ENCODE measurements at regions not wholly inside any gene's neighbourhood (a gene's known extent, or its start where the extent isn't known, plus 50 kb on each side); places are given as distances from the start of the nearest gene placed in this dataset.
"Not testable (repeated sequence)": the region's sequence is repeated elsewhere in the genome, so short reads cannot be mapped to it uniquely, and the experiment has no call there.

DNA sequence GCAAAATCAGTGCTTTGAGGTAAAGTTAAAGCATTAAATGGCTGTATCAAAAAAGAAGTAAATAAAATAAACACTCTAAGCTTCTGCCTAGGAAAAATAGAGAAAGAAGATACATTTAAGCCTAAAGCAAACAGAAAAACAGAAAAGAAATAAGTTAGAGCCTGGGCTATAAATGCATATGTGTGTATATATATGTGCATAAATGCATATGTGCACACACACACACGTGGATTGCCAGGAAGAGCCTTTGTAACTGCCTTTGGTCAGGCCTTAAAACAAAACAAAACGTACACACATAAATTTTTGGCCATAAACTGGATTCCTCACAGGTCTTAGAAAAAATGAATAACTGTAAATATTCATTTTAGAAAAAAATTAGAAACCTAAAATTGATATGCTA is 925.8 kb downstream of the MRPL39 start:
- no peak for DNase-seq

DNA sequence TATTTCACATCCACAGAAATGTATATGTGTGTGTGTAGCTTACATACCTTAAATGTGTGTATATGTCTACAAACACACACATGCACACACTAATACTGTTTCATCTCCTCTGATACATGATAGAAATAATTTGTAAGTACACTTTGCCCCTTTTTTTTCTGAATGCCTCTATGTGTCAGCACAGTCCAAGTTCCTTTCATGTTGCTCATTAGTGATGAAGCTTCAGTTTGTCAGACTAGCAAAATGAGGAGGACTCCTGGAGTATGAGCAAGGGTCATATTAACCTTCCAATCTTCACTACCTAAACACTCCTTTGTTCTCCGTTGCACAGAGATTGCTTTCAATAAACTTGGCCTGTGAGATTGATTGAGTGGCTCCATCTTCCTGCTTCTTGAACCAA is 935.4 kb downstream of the MRPL39 start:
- no peak for DNase-seq

DNA sequence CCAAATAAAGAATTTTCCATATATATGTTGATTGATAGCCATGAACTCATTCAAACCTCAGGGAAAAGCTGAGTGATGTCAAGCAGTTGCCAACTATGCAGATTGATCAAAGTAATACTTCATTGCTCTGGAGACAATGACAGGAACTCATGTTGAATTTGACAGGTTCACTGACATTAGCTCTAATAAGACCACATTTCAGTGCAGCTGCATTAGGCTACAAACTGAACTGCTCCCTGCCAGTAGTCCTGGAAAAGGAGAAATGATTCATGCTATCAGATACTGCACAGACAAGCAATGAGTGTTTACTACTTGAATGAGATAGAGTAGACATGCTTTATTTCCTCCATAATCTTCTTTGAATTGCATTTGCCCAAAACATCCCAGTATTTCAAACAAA is 948.4 kb downstream of the MRPL39 start:
- no peak for DNase-seq

DNA sequence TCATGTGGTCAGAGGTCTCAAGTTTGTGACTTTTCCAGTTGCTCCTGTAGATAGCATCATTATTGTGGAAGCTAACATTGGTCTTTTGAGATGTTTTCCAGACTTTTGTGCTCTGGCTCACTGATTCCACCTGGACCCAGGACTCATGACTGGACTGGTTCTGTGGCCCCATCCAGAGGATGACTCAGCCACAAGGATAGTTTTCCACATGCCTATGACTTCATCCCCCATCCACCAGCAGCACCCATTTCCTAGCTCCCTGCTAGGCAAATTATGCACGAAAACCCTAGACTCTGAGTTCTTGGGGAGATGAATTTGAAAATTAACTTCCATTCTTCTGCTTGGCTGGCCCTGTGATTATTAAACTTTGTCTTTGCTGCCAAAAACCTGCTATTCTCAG is 949.3 kb downstream of the MRPL39 start:
- no peak for DNase-seq

DNA sequence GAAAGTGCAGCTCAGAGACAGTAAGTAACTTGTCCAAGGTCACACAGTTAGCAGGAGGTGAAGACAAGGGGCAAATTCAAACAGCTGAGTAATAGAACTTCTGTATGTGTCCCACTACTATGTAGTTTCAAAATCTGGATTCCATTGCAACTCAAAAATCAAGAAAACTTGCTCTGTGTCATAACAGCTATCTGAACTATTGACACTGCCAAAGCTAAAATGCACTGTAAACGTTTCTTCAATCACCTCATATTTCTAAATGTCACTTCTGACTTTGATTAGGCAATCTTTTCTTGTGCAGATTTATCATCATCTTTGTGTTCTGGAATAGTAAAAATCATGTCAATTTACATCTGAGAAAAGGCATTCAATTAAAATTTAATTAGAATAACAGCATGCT is 957.6 kb downstream of the MRPL39 start:
- DNase-seq, result no peak

DNA sequence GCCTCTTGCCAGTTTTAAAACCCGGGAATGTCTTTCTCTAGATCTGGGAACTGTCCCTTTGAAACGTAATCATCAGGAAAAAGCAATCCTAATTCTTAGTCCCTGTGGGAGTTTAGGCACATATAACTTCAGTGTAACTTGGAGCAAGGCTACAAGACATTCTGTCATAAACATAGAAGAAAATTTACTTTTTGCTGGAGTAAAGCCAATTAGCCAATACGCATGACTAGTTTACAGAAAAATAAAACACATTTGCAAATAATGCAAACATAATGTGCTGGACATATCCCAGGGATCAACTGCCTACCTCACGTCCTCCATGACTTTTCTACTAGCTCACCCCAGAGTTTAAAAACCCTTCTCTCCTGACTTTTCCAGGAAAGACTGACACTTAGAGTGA is 970.6 kb downstream of the MRPL39 start:
- no peak for DNase-seq

DNA sequence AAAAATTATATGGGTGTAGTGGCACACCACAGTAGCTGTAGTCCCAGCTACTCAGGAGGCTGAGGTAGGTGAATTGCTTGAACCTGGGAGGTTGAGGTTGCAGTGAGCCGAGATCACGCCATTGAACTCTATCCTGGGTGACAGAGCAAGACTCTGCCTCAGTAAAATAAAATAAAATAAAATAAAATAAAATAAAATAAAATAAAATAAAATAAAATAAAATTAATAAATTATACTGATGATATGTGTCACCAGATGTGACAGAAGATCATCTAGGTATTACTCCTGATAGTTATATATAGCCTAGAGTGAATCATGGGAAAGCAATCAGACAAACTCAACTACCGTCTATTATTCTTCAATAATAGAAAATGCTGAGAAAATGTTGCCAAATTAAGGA is 972.5 kb downstream of the MRPL39 start:
- no peak for DNase-seq

DNA sequence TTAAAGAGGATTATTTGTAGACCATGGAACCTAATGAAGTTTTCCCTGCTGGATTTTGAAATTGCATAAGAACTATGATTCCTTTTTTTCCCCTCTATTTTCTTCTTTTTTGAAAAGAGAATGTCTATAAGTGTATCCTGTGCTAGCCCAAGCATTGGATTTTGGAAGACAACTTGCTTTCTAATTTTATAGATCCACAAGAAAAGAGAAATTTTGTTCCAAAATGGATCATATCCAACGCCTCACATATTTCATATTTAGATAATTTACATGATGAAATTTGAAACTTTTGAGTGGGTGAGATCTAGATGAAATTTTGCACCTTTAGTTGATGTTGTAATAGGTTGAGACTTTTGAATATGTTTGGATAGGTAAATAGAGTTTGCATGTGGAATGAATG is 978.7 kb downstream of the MRPL39 start:
- DNase-seq, result no peak

DNA sequence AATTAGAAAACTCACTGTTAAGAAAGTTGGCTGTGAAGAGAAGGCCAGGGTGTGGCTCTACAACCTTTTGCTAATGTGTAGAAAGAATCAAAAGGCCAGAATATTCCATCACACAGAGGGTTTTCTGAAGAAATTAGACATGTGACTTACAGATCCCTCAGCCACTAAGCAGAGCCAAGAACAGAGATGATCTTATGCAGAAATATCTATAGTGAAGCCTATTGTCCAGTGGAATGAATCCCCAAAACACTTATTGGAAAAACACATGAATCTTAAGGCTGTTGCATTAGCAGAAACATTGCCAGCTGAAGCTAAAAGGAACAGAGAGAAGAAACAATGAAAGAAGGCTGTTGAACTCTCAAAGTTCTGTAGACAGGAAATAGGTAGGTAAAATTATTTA is 979.2 kb downstream of the MRPL39 start:
- DNase-seq, result no peak

DNA sequence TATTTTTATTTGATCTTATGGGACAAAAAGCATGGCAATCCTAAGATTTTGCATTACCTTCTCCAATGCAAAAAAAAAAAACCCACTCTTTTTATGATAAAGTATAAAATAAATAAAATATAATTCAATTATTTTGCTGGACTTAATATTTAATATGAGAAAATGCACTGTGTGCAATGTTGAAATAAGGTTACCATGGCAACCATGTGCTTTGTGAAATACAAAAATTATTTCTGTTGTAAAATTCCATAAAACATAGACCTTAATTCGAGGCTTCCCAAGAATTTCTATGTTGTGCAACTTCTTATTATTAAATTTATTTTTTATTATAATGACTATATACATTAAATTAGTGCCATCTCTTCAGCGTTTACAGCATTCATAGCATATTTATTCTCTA is 989.5 kb downstream of the MRPL39 start:
- DNase-seq, result no peak

DNA sequence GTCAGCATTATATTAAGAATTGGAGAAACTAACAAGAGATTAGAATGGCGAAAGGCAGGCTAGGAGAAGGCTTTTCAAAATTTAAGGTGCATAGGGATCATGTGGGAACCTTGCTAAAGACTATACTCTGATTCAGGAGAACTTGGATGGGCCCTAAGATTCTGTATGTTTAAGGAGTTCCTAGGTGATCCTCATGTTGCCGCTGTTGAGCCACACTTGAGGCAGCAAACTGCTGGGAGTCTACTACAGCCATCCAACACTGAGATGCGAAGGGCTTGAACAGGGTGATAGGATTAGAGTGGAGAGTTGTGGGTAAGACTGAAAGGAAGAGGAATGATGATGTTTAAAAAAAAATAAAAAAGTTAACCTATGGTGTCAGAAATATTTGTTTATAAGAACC is 1013.2 kb downstream of the MRPL39 start:
- no peak for DNase-seq

DNA sequence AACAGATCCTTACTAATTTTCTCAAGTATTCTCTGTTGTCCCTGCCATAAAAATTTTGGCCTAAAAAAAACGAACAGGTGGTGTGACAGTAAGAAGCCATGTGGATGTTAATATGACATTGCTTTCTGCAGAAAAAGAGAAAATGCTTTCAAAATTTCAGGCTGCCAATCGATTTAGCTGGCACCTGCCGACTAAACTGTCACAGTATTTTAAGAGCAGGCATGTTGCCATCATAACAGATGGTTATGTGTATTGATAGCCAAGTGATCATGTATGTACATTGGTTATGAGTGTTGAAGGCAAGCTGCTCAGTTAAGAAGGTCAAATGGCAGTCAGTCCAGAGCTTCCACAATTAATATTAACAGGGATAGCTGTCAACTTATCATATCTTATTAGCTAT is 1017.0 kb downstream of the MRPL39 start:
- no peak for DNase-seq

DNA sequence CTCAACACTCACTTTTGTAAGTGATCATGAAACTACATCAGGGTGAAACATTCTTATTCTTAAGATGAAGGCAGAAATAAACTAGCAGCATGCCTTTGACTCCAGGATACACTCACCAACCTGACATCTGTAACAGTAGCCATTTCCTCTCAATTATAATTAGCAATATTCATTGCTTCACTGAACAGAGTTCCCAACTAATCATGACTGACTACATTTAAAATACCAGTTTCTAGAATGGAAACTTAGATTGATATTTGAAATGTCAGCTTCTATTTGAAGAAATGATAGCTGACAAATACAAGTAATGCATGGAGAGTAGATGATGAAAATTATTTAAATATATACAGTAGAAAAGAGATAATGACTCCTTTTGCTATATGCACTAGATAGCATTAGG is 1023.8 kb downstream of the MRPL39 start:
- DNase-seq, result no peak

DNA sequence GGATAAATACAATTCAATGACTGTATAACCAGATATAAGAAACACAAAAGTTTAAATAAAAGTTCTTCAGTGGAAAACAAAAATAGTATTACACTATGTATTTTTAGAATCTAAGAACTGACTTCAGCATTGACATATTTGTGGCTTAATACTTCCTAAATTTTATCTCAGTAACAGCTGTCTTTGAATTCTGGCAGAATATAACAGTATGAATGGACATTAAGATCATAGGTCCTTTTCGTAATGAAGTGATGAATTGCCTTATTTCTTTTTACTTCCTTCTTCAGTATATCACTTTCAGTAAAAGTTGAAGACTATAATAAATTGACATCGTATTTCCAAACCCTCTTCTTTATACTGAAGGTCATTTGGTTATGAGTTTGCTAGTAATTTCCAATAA is 1030.0 kb downstream of the MRPL39 start:
- DNase-seq, result no peak

DNA sequence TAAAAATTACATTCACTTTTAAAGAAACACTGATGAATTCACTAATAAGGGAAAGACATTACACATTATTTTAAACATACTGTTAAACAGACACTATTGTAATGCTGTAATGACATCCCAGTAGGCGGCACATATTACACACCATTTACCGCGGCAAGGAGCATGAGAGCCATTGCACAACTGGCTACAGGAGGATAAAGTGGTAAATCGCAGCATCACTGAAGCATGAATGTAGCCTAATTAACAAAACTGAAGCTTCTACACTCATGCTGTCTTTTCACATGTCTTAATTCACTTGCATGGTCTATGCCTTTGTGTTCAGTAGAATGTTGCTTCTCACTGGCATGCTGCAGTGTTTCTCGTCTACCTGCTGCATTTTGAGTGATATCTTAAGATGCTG is 1046.0 kb downstream of the MRPL39 start:
- no peak for DNase-seq

DNA sequence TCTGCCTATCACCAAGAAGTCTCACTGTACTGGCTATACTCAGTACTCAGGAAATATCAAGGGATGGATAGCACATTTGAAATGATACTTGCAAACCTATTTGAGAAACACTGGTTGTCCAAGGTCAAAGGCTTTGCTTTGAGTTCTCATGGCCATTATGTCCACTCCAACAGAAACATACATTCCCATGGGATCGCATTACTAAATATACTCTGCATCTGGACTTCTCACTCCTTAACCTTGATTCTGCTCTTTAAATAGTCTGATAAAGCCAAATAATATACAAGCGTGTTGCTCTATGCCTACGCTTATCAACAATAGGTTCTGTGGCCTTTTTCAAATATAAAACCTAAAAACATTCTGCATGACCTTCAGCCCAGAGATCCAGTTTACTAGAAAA is 1054.8 kb downstream of the MRPL39 start:
- no peak for DNase-seq

DNA sequence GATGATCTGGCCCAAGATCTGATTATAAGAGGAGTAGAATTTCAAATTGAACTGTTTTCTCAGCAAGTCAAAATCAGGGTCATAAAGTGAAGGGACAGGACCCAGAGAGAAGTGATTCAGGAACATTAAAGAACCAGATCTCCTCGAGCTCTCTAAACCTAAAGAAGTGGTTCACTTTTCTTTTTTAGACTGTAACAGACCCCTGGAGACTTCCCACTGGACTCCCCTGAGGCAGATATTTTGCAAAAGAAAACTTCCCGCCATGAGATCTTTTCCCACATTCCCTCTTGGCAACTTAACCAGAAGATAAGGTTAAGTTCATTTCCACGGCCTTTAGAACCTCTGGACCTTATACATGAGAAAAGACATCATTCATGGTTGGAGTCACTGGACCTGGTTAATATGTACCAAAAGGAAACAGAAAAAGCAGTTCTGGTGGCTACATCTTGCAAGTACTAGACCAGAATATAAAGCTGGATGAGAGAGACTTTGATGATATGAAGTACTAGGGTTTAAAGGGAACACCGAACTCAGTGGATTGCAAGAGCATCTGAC is 1061.4 kb downstream of the MRPL39 start:
- DNase-seq, result no peak

DNA sequence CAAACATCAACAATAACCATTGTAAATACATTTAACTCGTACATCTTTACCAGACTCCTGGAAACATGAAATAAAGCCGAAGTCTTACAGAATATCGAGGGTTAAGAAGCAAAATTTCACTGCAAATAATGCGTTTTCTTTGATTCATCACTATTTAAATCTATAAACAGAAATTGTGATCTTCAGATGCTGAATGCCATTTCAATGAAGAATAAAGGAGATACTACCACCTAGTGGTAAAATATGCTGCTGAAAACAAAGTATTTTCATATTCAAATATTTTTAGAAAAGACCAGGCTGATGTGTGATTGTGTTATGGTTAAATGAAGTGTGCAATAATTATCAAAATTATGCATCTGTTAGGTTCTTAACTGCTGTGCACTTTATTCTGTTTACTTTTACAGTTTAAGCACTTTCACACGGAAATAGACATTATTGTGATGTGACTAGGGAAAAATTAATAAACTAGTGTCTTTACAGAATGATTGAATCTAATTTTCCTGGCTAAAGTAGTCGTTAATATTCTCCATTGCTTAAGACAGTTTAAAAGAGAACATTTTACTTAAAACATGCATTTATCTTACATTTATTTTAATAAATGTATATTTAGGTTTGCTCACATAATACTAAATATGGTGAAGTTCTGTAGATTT is 1093.1 kb downstream of the MRPL39 start:
- no peak for DNase-seq

DNA sequence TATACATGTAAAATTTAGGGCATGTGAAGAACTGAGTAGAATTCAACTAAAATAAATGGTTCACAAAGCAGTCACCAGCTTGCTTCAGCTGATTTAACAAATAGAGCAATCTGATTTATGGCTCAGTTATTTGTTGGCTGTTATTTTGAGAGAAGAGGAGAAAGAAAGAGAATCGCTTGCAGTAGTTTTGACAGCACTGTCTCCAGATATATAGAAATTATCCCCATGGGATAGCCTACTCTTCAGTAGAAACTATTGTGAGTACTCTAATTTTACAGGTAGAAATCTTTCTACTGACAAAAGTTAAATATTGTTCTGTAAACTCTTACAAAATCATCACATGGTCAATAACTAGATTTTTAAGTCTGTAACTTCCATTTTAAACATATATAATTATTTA is 1098.2 kb downstream of the MRPL39 start:
- no peak for DNase-seq

DNA sequence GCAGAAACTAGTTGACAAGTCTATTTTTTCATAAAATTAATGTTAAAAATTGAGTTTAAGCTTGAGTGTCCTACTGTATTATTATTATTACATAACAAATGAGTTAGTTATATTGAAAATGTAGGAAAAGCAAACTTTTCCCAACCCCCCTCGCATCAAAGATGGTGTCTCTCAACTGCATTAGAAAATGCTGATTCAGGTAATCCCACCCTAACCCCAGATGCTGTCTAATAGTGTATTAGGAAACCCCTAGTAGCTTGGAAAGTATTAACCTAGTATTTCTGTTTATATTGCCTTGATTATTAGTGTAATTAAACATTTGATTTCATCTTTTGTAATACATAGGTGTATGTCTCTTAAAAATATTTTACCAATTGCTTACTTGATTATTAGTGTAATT is 1120.3 kb downstream of the MRPL39 start:
- DNase-seq, result no peak

DNA sequence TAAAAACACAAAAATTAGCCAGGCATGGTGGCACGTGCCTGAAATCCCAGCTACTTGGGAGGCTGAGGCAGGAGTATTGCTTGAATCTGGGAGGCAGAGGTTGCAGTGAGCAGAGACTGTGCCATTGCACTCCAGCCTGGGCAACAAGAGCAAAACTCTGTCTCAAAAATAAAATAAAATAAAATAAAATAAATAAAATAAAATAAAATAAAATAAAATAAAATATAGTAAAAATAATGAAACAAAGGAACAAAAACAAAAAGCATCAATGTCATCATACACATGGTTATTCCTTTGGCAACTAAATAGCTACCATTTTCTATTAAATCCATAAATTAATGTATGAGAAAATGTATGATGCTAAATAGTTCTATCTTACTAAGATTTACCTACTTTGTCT is 1123.9 kb downstream of the MRPL39 start:
- DNase-seq, result not testable (repeated sequence)

DNA sequence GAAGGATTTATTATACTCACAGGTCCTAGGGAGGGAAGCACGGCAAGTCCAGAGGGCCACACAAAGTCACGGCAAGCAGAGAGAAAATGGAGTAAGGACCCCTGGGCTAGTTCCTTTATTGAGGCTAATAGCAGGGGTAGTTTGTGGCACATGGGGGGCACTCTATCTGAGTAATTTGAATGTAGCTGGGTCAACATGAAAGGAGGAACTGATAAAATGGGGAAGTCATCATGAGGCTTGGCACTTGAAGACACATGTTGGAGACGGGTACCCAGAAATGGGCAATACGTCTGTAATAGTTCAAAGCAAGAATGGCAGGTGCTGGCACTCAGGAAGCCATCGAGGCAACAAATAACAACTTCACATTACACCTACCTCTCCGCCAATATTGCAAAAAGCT is 1136.4 kb downstream of the MRPL39 start:
- DNase-seq, result no peak

DNA sequence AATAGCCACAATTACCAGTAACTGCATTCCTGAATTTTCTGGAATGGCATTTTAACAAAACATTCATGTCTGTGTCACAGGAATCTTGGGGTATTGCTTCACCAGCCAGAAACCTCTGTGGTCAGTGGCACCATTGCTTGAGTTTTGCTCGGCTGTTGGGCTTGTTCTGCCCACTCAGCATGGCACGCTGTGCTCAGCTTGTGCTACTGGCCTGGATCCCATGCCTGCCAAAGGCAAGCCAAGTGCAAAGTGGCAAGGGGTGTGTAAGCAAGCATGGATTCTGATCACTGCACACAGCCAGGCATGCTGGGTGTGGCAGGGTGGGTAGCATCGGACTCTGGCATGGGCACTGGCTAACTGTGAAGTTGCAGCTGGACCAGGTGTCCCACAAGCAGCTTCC is 1150.9 kb downstream of the MRPL39 start:
- DNase-seq, result no peak

DNA sequence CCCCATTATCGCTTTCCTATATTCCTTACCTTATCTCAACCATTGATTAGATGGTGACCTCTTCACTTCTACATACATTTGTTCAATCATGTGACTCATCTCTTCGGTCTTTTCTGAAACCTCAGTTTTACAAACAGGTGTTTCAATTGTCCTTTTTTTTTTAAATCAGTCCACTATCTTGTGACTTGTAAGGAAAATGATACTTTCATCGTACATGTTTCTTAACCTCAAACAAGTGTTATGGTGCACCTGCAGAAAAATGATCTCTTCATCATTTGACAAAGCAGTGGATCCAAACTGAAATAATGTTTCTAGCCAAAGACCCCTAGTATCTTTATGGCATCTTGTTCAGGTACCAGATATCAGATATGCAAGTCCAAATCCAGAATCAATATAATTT is 1157.2 kb downstream of the MRPL39 start:
- DNase-seq, result no peak

DNA sequence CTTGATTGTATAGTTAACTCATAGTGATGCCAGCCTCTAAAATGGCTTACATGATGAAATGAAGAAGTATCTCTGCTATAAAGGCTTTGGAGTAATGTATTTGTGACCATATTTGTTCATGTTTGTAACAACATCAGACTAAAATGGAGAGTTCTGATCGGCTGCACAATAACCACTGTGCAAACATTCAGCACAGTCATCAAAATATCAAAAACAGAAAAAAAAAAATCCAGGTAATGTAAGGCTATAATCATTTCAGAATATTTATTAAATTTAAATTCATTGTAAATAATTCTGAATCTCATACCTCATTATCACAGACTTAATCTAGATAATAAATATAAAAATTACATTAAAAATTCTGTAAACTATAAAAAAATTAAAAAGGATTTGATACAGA is 1161.8 kb downstream of the MRPL39 start:
- DNase-seq, result no peak

DNA sequence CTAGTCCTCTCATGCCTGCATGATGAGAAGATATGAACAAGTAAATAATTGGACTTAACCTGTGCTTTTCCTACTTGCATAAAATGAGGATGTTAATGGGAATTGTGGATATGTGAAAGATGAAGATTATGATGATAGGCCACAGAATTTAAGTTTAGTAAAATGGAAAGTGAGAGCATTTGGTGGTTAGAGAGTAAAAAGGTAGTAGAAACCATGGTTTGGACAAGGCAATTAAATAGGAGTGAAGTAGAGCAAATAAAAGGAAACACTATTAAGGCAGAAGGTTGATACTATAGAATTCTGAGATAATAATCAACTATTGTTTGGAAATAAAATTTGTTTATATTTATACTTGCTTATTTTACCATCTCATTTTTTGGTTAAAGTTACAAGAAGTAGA is 1162.5 kb downstream of the MRPL39 start:
- DNase-seq, result no peak

Data from NCI-H2029 treated with DMSO at 0.1 percent for 48 hours (cell line).